ENCODE measurements at regions not wholly inside any gene's neighbourhood (a gene's known extent, or its start where the extent isn't known, plus 50 kb on each side); places are given as distances from the start of the nearest gene placed in this dataset.
"Not testable (repeated sequence)": the region's sequence is repeated elsewhere in the genome, so short reads cannot be mapped to it uniquely, and the experiment has no call there.

DNA sequence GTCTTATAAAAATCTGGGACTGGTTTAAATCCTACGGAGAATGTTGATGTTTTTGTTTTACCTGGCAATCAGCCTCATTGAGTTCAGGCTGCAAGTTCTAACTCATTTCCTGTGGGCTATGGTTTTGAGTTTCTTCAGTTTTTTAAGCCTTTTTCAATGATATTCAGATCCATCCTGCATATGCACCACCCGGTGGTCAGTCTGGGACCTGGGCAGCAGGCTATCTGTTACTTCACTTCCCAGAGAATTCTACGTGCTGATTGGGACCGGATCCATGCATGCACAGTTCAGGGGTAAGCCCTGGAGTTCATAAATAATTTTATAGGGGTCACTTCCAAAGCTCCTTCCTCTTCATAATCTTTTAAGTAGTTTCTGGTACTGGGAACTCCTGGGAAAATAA lies 339.2 kb upstream of the HNRNPA3 start:
- H3K27ac Mint-ChIP-seq: no peak overlapping the region
- no peak for DNase-seq
- TF ChIP-seq, protein P1, sequence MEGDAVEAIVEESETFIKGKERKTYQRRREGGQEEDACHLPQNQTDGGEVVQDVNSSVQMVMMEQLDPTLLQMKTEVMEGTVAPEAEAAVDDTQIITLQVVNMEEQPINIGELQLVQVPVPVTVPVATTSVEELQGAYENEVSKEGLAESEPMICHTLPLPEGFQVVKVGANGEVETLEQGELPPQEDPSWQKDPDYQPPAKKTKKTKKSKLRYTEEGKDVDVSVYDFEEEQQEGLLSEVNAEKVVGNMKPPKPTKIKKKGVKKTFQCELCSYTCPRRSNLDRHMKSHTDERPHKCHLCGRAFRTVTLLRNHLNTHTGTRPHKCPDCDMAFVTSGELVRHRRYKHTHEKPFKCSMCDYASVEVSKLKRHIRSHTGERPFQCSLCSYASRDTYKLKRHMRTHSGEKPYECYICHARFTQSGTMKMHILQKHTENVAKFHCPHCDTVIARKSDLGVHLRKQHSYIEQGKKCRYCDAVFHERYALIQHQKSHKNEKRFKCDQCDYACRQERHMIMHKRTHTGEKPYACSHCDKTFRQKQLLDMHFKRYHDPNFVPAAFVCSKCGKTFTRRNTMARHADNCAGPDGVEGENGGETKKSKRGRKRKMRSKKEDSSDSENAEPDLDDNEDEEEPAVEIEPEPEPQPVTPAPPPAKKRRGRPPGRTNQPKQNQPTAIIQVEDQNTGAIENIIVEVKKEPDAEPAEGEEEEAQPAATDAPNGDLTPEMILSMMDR (IDR thresholded peaks at IDR 0.05): no peak
- H3K4me1 Mint-ChIP-seq: peaks cover 14% of the 10 kb centered on the region
- H3K36me3 Mint-ChIP-seq (ENCODE audit: low read depth): peaks cover 25% of the 10 kb centered on the region
- H3K9me3 Mint-ChIP-seq: peaks cover 46% of the 10 kb centered on the region
- no peak overlapping the region for H3K4me3 Mint-ChIP-seq
- no peaks in the 10 kb centered on the region for H3K27me3 Mint-ChIP-seq (ENCODE audit: low read depth, poor library complexity)

DNA sequence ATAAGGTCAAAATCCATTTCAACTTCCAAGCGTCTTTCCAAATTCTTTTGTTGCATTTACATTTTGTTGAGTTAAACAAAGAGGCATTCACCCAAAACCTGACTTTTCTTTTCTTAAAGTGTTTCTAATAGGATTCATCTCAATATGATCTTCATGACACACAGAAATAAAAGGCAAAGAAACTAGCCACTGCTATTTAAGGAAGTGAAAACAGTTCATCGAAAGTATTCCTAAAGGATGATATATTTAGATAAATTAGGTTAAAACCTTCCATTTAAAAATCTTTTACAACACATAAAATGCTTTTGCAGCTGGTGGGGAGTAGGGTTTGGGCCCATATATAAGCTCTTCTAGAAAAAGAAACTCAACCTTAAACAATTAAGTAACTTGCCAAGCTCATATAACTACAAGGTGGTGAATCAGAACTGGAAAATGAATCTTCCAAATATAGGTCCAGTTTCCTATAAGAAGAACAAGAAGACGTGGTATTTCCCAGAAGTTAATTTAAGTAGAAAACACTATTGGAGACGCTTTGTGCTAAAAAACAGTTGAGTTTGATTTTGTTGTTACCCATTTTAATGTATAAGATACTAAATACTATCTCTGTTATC lies 336.0 kb upstream of the HNRNPA3 start:
- Mint-ChIP-seq H3K4me3 (no peak overlapping the region), H3K4me1 (peaks cover 38% of the 10 kb centered on the region), H3K9me3 (peaks cover 22% of the 10 kb centered on the region), H3K27ac (no peak overlapping the region), H3K27me3 (ENCODE audit: low read depth, poor library complexity) (no peaks in the 10 kb centered on the region), H3K36me3 (ENCODE audit: low read depth) (peaks cover 13% of the 10 kb centered on the region)
- DNase-seq: no peak
- TF ChIP-seq, protein P1 (IDR thresholded peaks at IDR 0.05): no peak

DNA sequence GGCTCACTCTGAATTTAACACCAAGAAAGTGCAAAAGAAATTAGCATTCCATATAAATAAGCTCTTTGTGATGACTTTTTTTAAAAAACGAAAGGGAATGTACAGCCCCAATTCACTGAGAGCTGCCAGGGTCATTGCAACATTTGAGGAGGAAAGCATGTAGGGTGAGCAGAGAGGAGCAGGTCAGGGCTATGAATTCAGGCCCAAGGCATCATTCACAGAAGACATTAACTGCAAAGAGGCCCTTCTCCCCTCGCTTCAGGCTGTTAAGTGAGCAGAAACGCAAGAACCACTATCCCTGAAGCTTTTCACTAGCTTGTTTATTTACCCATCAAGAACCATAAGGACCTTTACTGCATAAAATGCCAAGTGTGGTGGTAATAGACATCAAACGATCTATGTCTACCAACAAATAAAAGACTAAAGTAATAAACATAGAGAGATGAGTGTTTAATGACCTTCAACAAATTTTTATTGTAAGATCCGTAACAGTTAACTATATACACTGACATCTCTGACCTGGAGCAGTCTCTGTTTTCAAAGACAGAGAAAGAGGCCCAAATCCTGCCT lies 333.1 kb upstream of the HNRNPA3 start:
- Mint-ChIP-seq H3K27ac (peak overlapping the region; percentile 40), H3K36me3 (ENCODE audit: low read depth) (no peaks in the 10 kb centered on the region), H3K27me3 (ENCODE audit: low read depth, poor library complexity) (no peaks in the 10 kb centered on the region), H3K4me3 (no peak overlapping the region), H3K4me1 (peaks cover 38% of the 10 kb centered on the region), H3K9me3 (peaks cover 3% of the 10 kb centered on the region)
- DNase-seq: peak; percentile 12
- TF ChIP-seq, protein P1 (IDR thresholded peaks at IDR 0.05): no peak

DNA sequence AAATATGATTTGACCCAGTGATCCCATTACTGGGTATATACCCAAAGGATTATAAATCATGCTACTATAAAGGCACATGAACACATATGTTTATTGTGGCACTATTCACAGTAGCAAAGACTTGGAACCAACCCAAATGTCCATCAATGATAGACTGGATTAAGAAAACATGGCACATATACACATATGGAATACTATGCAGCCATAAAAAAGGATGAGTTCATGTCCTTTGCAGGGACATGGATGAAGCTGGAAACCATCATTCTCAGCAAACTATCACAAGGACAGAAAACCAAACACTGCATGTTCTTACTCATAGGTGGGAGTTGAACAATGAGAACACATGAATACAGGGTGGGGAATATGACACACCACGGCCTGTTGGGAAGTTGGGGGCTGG lies 330.5 kb upstream of the HNRNPA3 start:
- H3K4me3 Mint-ChIP-seq; DNase-seq; H3K27ac Mint-ChIP-seq; H3K27me3 Mint-ChIP-seq (ENCODE audit: low read depth, poor library complexity); H3K36me3 Mint-ChIP-seq (ENCODE audit: low read depth); H3K9me3 Mint-ChIP-seq: not testable (repeated sequence)
- H3K4me1 Mint-ChIP-seq: peaks cover 59% of the 10 kb centered on the region

DNA sequence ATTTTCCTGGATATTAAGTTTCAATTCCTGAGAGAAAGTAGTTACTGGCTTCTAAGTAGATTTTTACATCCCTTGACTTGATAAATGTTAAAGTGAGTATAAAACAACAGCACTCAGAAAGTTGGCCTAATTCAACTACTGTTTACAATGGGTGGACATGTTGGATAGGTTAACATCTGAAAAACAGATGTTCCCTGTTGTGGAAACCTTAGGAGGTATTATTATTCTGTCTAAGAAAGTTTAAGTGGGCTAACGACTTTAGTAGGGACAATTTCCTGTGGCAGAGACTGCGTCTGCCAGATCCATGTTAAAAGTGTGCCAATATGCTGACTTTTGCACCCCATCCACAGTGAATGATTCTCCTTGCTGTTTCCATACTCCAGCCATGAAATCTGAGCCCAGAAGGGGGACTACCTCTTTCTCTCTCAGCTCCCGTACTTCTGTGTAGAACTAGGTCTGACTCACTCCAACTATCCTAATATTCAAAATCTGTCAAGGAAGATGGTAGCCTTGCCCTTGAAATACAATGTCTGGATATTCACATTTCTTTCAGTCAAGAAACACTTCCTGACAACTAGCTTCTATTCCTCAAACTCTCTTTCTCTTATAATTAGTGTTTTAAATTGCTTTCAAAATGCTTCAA lies 327.5 kb upstream of the HNRNPA3 start:
- DNase-seq: no peak
- Mint-ChIP-seq H3K4me1 (peaks cover 32% of the 10 kb centered on the region), H3K36me3 (ENCODE audit: low read depth) (no peaks in the 10 kb centered on the region), H3K27ac (peak overlapping the region; percentile 88), H3K4me3 (no peak overlapping the region), H3K27me3 (ENCODE audit: low read depth, poor library complexity) (no peaks in the 10 kb centered on the region), H3K9me3 (peaks cover 3% of the 10 kb centered on the region)
- TF ChIP-seq, protein P1 (IDR thresholded peaks at IDR 0.05): no peak

DNA sequence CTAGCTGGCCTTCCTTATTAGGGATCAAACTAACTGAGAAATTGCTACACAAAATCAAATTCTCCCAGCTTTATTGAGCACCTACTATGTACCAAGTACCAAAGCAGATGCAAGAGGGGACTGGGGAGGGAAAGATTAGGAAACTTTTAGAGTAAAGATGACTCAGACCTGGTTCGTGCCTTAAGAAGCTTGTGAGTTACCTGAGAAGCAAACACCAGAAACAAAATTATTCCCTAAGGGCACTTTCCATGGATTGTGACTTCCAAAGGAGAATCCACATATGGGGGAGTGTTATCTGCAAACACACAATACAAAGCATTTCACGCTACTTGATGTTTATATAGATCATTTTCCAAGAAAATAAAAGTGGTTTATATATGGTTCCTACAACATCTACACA lies 326.9 kb upstream of the HNRNPA3 start:
- H3K27me3 Mint-ChIP-seq (ENCODE audit: low read depth, poor library complexity): no peaks in the 10 kb centered on the region
- TF ChIP-seq, protein P1 (IDR thresholded peaks at IDR 0.05): no peak
- H3K4me1 Mint-ChIP-seq: peaks cover 26% of the 10 kb centered on the region
- no peak for DNase-seq
- peaks cover 3% of the 10 kb centered on the region for H3K9me3 Mint-ChIP-seq
- no peaks in the 10 kb centered on the region for H3K36me3 Mint-ChIP-seq (ENCODE audit: low read depth)
- H3K4me3 Mint-ChIP-seq: no peak overlapping the region
- peak overlapping the region; percentile 88 for H3K27ac Mint-ChIP-seq
